ENCODE measurements at regions not wholly inside any gene's neighbourhood (a gene's known extent, or its start where the extent isn't known, plus 50 kb on each side); places are given as distances from the start of the nearest gene placed in this dataset.

DNA sequence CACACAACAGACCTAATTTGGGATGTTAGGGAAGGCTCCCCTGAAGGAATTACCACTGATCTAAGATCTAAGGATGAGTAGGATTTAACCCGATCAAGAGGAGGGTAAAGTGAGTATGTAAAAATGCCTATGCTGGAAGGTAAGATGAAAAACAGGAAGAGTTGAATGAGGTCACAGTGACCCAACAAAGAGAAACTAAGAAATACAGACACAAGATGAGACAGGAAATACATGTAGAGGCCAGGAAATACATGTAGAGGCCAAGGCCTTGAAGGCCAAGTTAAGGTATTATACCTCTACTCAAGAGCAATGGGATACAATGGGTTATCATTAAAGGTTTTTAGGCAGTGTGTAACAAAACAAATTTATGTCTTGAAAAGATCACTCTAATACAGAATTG, 131.6 kb upstream of the TANK start:
- TF ChIP-seq, protein P1, sequence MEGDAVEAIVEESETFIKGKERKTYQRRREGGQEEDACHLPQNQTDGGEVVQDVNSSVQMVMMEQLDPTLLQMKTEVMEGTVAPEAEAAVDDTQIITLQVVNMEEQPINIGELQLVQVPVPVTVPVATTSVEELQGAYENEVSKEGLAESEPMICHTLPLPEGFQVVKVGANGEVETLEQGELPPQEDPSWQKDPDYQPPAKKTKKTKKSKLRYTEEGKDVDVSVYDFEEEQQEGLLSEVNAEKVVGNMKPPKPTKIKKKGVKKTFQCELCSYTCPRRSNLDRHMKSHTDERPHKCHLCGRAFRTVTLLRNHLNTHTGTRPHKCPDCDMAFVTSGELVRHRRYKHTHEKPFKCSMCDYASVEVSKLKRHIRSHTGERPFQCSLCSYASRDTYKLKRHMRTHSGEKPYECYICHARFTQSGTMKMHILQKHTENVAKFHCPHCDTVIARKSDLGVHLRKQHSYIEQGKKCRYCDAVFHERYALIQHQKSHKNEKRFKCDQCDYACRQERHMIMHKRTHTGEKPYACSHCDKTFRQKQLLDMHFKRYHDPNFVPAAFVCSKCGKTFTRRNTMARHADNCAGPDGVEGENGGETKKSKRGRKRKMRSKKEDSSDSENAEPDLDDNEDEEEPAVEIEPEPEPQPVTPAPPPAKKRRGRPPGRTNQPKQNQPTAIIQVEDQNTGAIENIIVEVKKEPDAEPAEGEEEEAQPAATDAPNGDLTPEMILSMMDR (conservative IDR thresholded peaks at IDR 0.05; ENCODE audit: low read depth, low read length), result no peak
- DNase-seq (ENCODE audit: low read depth), result no peak

GRCh38 chr2:161029321-161029720, 130.9 kb upstream of the TANK start:
- H3K4me3 ChIP-seq (ENCODE audit: low read depth, low read length), result no peak overlapping the region
- TF ChIP-seq, protein P1 (conservative IDR thresholded peaks at IDR 0.05; ENCODE audit: low read depth, low read length), result no peak
- DNase-seq (ENCODE audit: low read depth), result no peak

More for the DNA sequence above, 131.6 kb upstream of the TANK start:
- H3K4me3 ChIP-seq (ENCODE audit: low read depth, low read length), result no peak overlapping the region

DNA sequence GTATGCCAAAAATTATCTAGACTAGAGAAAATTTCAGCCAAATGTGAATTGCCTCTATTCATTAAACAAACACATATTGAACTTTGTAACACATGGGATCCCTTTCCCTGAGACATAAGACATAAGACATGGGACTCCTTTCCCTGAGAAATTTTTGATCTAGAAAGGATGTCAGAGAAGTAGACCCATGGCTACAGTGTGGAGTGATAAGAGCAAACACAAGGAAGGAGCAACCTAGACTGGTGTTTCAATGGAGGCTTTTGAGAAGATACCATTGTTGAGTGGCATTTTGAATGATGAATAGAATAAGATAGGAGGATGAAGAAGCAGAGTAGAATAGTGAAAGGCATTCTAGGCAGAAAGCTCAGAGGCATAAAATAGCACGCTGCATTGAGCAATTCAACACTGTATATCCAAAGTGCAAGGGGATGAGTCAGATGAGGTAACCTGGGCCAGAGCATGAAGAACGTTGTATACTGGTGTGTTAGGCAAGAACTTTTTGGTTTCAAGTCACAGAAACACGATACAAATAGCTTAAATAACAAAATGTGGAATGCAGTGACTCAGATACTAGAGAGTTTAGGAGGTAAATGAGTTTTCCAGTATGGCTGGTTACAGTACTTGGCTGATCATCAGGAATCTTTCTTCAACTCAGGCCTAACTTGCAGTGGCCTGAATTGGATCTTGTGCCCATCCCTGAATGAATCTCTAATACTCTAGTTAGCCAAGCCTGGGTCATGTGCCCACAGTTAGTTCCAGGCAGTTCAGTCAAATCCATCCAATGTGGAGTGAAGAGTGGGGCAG, 129.8 kb upstream of the TANK start:
- TF ChIP-seq, protein P1 (conservative IDR thresholded peaks at IDR 0.05; ENCODE audit: low read depth, low read length), result no peak
- H3K4me3 ChIP-seq (ENCODE audit: low read depth, low read length), result no peak overlapping the region
- DNase-seq (ENCODE audit: low read depth), result peak; percentile 98

- TF ChIP-seq, protein P1 (conservative IDR thresholded peaks at IDR 0.05; ENCODE audit: low read depth, low read length), result no peak
Observed at GRCh38 chr2:161031511-161031910, 128.7 kb upstream of the TANK start.

GRCh38 chr2:161032635-161033034, 127.6 kb upstream of the TANK start:
- TF ChIP-seq, protein P1 (conservative IDR thresholded peaks at IDR 0.05; ENCODE audit: low read depth, low read length), result no peak
- no peak overlapping the region for H3K4me3 ChIP-seq (ENCODE audit: low read depth, low read length)
- DNase-seq (ENCODE audit: low read depth), result no peak

More at GRCh38 chr2:161031511-161031910, 128.7 kb upstream of the TANK start:
- no peak for DNase-seq (ENCODE audit: low read depth)
- H3K4me3 ChIP-seq (ENCODE audit: low read depth, low read length), result no peak overlapping the region

GRCh38 chr2:161033059-161033660, 127.1 kb upstream of the TANK start:
- TF ChIP-seq, protein P1 (conservative IDR thresholded peaks at IDR 0.05; ENCODE audit: low read depth, low read length), result no peak
- no peak for DNase-seq (ENCODE audit: low read depth)
- no peak overlapping the region for H3K4me3 ChIP-seq (ENCODE audit: low read depth, low read length)

All from epithelial cell of proximal tubule (primary cell).